ENCODE measurements at regions not wholly inside any gene's neighbourhood (a gene's known extent, or its start where the extent isn't known, plus 50 kb on each side); places are given as distances from the start of the nearest gene placed in this dataset.

DNA sequence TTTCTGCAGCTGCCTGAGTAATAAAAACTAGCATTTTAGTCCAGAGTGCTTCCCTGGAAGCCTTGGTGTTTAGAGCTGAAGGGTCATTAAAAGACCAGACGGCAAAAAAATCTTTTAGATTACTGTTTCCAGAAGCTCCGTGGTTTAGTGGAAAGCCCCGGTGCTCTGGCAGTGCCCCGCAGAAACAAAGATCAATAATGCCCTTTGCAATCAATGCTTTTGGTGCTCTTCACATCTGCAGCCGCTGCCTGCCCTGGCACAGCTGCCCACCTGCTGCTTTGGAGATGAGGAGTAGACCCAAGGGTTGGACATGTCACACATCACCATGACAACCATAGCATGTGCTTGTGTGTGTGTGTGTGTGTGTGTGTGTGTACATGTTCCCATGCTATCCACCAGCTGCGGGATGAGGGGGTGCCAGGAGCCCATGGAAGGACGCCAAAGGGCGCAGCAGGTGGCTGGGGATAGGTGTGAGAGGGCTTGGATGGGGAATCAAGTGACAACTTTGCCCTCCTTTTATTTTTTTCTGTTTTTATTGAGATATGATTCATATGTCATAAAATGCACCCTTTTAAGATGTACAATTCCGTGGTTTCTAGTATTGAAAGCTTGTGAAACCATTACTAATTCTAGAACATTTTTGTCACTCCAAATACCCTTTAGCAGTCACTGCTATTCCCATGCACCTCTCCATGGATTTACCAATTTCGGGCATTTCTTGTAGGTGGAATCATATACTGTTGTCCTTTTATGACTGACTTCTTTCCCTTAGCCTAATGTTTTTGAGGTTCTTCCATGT is 75.7 kb upstream of the KLHL25 start:
- Mint-ChIP-seq H3K4me3 (ENCODE audit: unreplicated experiment) (no peak overlapping the region), H3K4me1 (ENCODE audit: unreplicated experiment) (no peaks in the 10 kb centered on the region), H3K36me3 (ENCODE audit: unreplicated experiment) (no peaks in the 10 kb centered on the region), H3K9me3 (ENCODE audit: unreplicated experiment) (no peaks in the 10 kb centered on the region), H3K27me3 (ENCODE audit: unreplicated experiment) (peaks cover 34% of the 10 kb centered on the region), H3K27ac (ENCODE audit: unreplicated experiment) (no peak overlapping the region)
- TF ChIP-seq, protein P1, sequence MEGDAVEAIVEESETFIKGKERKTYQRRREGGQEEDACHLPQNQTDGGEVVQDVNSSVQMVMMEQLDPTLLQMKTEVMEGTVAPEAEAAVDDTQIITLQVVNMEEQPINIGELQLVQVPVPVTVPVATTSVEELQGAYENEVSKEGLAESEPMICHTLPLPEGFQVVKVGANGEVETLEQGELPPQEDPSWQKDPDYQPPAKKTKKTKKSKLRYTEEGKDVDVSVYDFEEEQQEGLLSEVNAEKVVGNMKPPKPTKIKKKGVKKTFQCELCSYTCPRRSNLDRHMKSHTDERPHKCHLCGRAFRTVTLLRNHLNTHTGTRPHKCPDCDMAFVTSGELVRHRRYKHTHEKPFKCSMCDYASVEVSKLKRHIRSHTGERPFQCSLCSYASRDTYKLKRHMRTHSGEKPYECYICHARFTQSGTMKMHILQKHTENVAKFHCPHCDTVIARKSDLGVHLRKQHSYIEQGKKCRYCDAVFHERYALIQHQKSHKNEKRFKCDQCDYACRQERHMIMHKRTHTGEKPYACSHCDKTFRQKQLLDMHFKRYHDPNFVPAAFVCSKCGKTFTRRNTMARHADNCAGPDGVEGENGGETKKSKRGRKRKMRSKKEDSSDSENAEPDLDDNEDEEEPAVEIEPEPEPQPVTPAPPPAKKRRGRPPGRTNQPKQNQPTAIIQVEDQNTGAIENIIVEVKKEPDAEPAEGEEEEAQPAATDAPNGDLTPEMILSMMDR (IDR thresholded peaks at IDR 0.05) = no peak
- DNase-seq (ENCODE audit: extremely low spot score, unreplicated experiment) = no peak

- DNase-seq (ENCODE audit: extremely low spot score, unreplicated experiment) = no peak
- TF ChIP-seq, protein P1 (IDR thresholded peaks at IDR 0.05) = no peak
- no peak overlapping the region for H3K27ac Mint-ChIP-seq (ENCODE audit: unreplicated experiment)
- H3K27me3 Mint-ChIP-seq (ENCODE audit: unreplicated experiment) = peaks cover 31% of the 10 kb centered on the region
- no peak overlapping the region for H3K4me3 Mint-ChIP-seq (ENCODE audit: unreplicated experiment)
- no peaks in the 10 kb centered on the region for H3K36me3 Mint-ChIP-seq (ENCODE audit: unreplicated experiment)
- no peaks in the 10 kb centered on the region for H3K9me3 Mint-ChIP-seq (ENCODE audit: unreplicated experiment)
- H3K4me1 Mint-ChIP-seq (ENCODE audit: unreplicated experiment) = no peaks in the 10 kb centered on the region
Measured at GRCh38 chr15:85871545-85871944, 76.8 kb upstream of the KLHL25 start.

DNA sequence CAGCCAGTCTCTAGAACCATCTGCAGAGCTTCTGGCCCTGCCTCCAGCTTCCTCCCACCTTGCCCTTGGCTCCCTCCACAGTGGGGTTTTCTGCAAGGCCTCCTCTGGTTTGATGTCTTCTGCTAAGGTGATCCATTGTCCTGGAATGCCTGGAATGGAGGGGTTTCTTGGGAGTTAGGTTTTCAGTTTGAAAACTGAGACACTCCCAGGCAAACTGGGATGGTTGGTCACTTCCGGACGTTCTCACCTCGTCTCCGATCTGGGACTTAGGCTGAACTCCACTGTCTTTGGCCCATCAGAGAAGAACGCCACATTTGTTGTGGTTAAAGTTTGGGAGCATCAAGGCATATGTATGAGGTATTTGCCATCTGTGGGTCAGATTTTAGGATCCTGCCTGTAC is 77.4 kb upstream of the KLHL25 start:
- peaks cover 30% of the 10 kb centered on the region for H3K27me3 Mint-ChIP-seq (ENCODE audit: unreplicated experiment)
- no peaks in the 10 kb centered on the region for H3K9me3 Mint-ChIP-seq (ENCODE audit: unreplicated experiment)
- no peaks in the 10 kb centered on the region for H3K4me1 Mint-ChIP-seq (ENCODE audit: unreplicated experiment)
- TF ChIP-seq, protein P1 (IDR thresholded peaks at IDR 0.05) = no peak
- DNase-seq (ENCODE audit: extremely low spot score, unreplicated experiment) = no peak
- H3K27ac Mint-ChIP-seq (ENCODE audit: unreplicated experiment) = no peak overlapping the region
- H3K36me3 Mint-ChIP-seq (ENCODE audit: unreplicated experiment) = no peaks in the 10 kb centered on the region
- H3K4me3 Mint-ChIP-seq (ENCODE audit: unreplicated experiment) = no peak overlapping the region

DNA sequence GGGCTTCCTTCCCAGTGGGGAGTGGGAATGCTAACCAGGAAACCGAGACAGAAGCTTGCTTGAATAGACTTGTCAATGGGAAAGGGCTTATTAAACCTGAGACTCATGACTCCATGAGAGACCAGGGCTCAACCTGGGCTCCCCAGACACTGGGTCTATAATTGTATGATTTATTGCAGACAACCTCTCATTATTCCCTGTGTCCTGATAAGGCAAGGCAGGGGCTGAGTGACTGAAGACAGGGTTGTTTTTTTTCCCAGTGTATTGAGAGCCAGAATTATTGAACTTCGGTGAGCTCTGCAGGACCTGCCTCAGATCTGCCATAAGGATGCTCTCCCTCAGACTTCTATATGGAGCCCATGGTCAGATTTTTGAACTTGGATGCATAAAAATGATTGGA is 79.5 kb upstream of the KLHL25 start:
- H3K27me3 Mint-ChIP-seq (ENCODE audit: unreplicated experiment) = peaks cover 20% of the 10 kb centered on the region
- H3K9me3 Mint-ChIP-seq (ENCODE audit: unreplicated experiment) = no peaks in the 10 kb centered on the region
- H3K4me1 Mint-ChIP-seq (ENCODE audit: unreplicated experiment) = peaks cover 2% of the 10 kb centered on the region
- no peak for DNase-seq (ENCODE audit: extremely low spot score, unreplicated experiment)
- no peaks in the 10 kb centered on the region for H3K36me3 Mint-ChIP-seq (ENCODE audit: unreplicated experiment)
- no peak overlapping the region for H3K4me3 Mint-ChIP-seq (ENCODE audit: unreplicated experiment)
- no peak overlapping the region for H3K27ac Mint-ChIP-seq (ENCODE audit: unreplicated experiment)
- TF ChIP-seq, protein P1 (IDR thresholded peaks at IDR 0.05) = no peak

DNA sequence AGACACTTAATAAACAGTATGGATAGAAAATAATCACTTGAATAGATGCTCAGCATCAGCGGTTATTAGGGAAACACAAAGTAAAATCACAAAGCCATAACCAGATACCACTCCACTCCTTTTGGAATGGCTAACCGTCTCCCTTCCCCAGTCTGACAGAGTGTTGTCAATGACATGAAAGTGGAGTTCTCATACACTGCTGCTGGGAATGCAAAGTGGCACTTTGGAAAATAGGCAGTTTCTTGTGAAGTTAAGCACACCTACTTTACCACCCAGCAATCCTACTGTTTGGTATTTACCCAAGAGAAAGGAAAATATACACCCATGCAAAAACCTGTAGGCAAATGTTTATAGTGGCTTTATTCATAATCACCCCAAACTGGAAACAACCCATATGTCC is 81.0 kb upstream of the KLHL25 start:
- no peak overlapping the region for H3K4me3 Mint-ChIP-seq (ENCODE audit: unreplicated experiment)
- H3K27ac Mint-ChIP-seq (ENCODE audit: unreplicated experiment) = no peak overlapping the region
- peaks cover 20% of the 10 kb centered on the region for H3K27me3 Mint-ChIP-seq (ENCODE audit: unreplicated experiment)
- H3K9me3 Mint-ChIP-seq (ENCODE audit: unreplicated experiment) = no peaks in the 10 kb centered on the region
- H3K4me1 Mint-ChIP-seq (ENCODE audit: unreplicated experiment) = peaks cover 5% of the 10 kb centered on the region
- DNase-seq (ENCODE audit: extremely low spot score, unreplicated experiment) = no peak
- TF ChIP-seq, protein P1 (IDR thresholded peaks at IDR 0.05) = no peak
- no peaks in the 10 kb centered on the region for H3K36me3 Mint-ChIP-seq (ENCODE audit: unreplicated experiment)

All from osteocyte (in vitro differentiated cells).